Uterus (tissue), 2 donors: ENCODE measurements at regions not wholly inside any gene's neighbourhood (a gene's known extent, or its start where the extent isn't known, plus 50 kb on each side); places are given as distances from the start of the nearest gene placed in this dataset.

ENCODE experiments used
- CTCF ChIP-seq, 4 experiments: fragments of 200-600 bp in 2 of 4; fragments of 450-650 bp in 2 of 4; sonication (generic) in 2 of 4; IDR thresholded peaks; one replicate each; pipeline ENCODE4 v1.5.1; 2016 to 2019; ENCODE audit warnings: antibody characterized with exemption in 4 of 4, mild to moderate bottlenecking in 2 of 4, moderate library complexity in 1 of 4
- POLR2A ChIP-seq, 2 donors: fragments of 450-650 bp; IDR thresholded peaks; one replicate each; pipeline ENCODE4 v1.6.1; 2016; ENCODE audit warnings: antibody characterized with exemption in 2 of 2, mild to moderate bottlenecking in 1 of 2, moderate library complexity in 1 of 2

- no peak for TF ChIP-seq CTCF (IDR thresholded peaks at IDR 0.05)
- no peak for TF ChIP-seq POLR2A (IDR thresholded peaks at IDR 0.05)
Measured at GRCh38 chr5:87526131-87526530, 113.4 kb upstream of the CCNH start.
